Psoas muscle (tissue), 7 donors: ENCODE measurements at regions not wholly inside any gene's neighbourhood (a gene's known extent, or its start where the extent isn't known, plus 50 kb on each side); places are given as distances from the start of the nearest gene placed in this dataset.

Source experiments
- ATAC-seq, 4 donors: fragments of 200-7000 bp; cut with Tn5 transposase; one replicate each; pipeline ENCODE4 v1.9.1; 2020; ENCODE audit warnings: moderate library complexity in 3 of 4, mild to moderate bottlenecking in 2 of 4
- DNase-seq, 2 donors: peaks; one replicate each; pipeline ENCODE4 v3.0.0-alpha.2; 2020
- H3K27ac ChIP-seq: fragments of 200-600 bp; one replicate; pipeline ENCODE4 v1.8.0; 2022
- H3K27me3 ChIP-seq, 3 donors: fragments of 200-600 bp in 1 of 3; one replicate each; pipeline versions ENCODE4 v1.6.1 to v1.8.0; 2013 to 2022; ENCODE audit warnings: low read length in 2 of 3, mild to moderate bottlenecking in 2 of 3, moderate library complexity in 1 of 3; ENCODE audit not compliant: insufficient read depth in 3 of 3
- H3K36me3 ChIP-seq, 2 donors: fragments of 200-600 bp in 1 of 2; one replicate each; pipeline versions ENCODE4 v1.6.1 to v1.8.0; 2013 to 2022; ENCODE audit warnings: low read depth in 1 of 2, mild to moderate bottlenecking in 1 of 2, moderate library complexity in 1 of 2; ENCODE audit not compliant: insufficient read depth in 1 of 2
- H3K4me1 ChIP-seq: fragments of 200-600 bp; one replicate; pipeline ENCODE4 v1.8.0; 2022
- H3K4me3 ChIP-seq: fragments of 200-600 bp; one replicate; pipeline ENCODE4 v1.8.0; 2022; ENCODE audit warnings: mild to moderate bottlenecking
- H3K9me3 ChIP-seq: fragments of 200-600 bp; one replicate; pipeline ENCODE4 v1.8.0; 2022
- WGBS, 3 donors: extraction: QIAGEN DNeasy Blood & Tissue Kit; methylation state at CpG; one replicate each; pipeline versions ENCODE4 v1.1.6 to v1.1.7; 2013; 5-methylcytosine and 5-hydroxymethylcytosine counted together
- intact Hi-C, 2 donors: fragments of 100-400 bp; cut with DNase I; formaldehyde crosslinking; loops; one replicate each; pipeline versions ENCODE4 v1.11.0 to v1.14.2; 2022
- TF ChIP-seq, protein P1 (sequence below): fragments of 200-600 bp; IDR thresholded peaks from one replicate; pipeline ENCODE4 v1.8.0; 2022; ENCODE audit warnings: antibody characterized with exemption
- donor health status: healthy with polysubstance abuse.
- donor health status: DM: no; HTN: no; CAD: no; lungs with moderate emphysema.
- donor health status: Bipolar disorder and iron deficiency.
- donor health status: healthy.
- donor health status: DM: yes; HTN: yes; CAD: no.
- donor health status: DM: no; HTN: no; CAD: no.
- donor health status: DM: yes; HTN: yes; CAD: no.

DNA sequence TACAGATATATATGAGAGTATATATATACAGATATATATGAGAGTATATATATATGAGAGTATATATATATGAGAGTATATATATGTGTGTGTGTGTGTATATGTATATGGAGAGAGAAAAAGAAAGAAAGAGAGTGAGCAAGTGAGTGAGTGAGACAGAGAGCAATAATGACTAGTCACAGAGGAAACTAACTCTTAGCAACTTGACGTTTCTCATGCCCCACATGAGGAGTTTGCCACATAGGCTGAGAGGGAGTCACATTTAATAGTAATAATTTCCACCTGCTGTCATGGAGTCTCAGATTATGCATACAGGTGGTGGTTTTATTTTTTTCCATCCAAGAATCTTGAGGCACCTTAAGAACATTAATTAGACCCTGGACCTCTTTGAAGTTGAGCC lies 199.9 kb downstream of the GATA3 start:
- intact Hi-C loops, result no loop called here
- TF ChIP-seq, protein P1, sequence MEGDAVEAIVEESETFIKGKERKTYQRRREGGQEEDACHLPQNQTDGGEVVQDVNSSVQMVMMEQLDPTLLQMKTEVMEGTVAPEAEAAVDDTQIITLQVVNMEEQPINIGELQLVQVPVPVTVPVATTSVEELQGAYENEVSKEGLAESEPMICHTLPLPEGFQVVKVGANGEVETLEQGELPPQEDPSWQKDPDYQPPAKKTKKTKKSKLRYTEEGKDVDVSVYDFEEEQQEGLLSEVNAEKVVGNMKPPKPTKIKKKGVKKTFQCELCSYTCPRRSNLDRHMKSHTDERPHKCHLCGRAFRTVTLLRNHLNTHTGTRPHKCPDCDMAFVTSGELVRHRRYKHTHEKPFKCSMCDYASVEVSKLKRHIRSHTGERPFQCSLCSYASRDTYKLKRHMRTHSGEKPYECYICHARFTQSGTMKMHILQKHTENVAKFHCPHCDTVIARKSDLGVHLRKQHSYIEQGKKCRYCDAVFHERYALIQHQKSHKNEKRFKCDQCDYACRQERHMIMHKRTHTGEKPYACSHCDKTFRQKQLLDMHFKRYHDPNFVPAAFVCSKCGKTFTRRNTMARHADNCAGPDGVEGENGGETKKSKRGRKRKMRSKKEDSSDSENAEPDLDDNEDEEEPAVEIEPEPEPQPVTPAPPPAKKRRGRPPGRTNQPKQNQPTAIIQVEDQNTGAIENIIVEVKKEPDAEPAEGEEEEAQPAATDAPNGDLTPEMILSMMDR, result no peak
- no peaks in the 10 kb centered on the region for H3K9me3 ChIP-seq
- no peaks in the 10 kb centered on the region for H3K27me3 ChIP-seq
- no peak overlapping the region for H3K4me3 ChIP-seq
- no peak overlapping the region for H3K27ac ChIP-seq
- H3K4me1 ChIP-seq, result no peaks in the 10 kb centered on the region
- no peak for ATAC-seq
- H3K36me3 ChIP-seq, result no peaks in the 10 kb centered on the region
- WGBS, 3 donors, result 57 to 79% (median 57%) methylated on average over 1 of the region's 1 CpG
- DNase-seq, result no peak

- TF ChIP-seq, protein P1, result no peak
- no peaks in the 10 kb centered on the region for H3K4me1 ChIP-seq
- intact Hi-C loops, result no loop called here
- H3K36me3 ChIP-seq, result no peaks in the 10 kb centered on the region
- DNase-seq (no peak), ATAC-seq (no peak)
- 77 to 81% (median 79%) methylated on average over 1 of the region's 1 CpG for WGBS, 3 donors
- H3K9me3 ChIP-seq, result no peaks in the 10 kb centered on the region
- H3K4me3 ChIP-seq, result no peak overlapping the region
- no peaks in the 10 kb centered on the region for H3K27me3 ChIP-seq
- no peak overlapping the region for H3K27ac ChIP-seq
Observed at GRCh38 chr10:8255301-8255700, 200.8 kb downstream of the GATA3 start.

DNA sequence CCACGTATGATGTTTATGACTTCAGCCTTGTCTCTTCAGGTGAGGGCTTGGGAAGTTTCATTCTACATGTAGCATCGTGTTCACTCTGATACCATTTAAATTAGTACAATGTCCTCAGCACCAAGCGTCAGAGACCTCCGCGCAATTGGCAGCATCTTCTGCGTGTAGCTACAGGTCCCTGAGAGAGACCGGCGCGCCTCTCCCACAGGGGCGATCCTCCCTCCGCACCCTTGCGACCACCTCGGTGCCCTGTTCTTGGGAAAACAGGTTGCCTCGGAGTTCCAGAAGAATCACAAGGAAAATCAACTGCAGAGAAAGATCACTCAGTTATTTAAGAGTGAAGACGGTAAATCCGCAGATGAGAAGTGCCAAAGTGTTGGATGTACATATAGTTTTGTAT lies 206.2 kb downstream of the GATA3 start:
- Histone ChIP-seq H3K9me3 (no peaks in the 10 kb centered on the region), H3K27ac (no peak overlapping the region), H3K36me3 (no peaks in the 10 kb centered on the region), H3K4me3 (no peak overlapping the region), H3K4me1 (no peaks in the 10 kb centered on the region), H3K27me3 (no peaks in the 10 kb centered on the region)
- intact Hi-C loops, result loop anchor here in 1 of 2 donors (10.0 kb wide), 1 partner anchor 526 kb away; no protein-coding TSS in a partner anchor
- ATAC-seq (no peak), DNase-seq (no peak)
- 90 to 93% (median 93%) methylated on average over 16 of the region's 16 CpGs for WGBS, 3 donors
- TF ChIP-seq, protein P1, result no peak

DNA sequence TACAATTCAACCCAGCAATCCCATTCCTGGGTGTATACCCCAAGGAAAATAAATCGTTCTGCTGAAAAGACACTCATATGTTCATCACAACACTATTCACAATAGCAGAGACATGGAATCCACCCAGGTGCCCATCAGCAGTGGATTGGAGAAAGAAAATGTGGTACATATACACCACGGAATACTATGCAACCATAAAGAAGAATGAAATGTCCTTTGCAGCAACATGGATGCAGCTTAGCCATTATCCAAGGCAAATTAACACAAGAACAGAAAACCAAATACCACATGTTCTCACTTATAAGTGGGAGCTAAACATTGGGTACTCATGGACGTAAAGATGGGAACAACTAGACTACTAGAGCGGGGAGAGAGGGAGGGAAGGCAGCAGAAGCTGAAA lies 207.8 kb downstream of the GATA3 start:
- H3K9me3 ChIP-seq, result no peaks in the 10 kb centered on the region
- no peak for DNase-seq
- TF ChIP-seq, protein P1, result no peak
- ATAC-seq, result no peak
- WGBS, 3 donors, result 87 to 97% (median 90%) methylated on average over 4 of the region's 4 CpGs
- no peak overlapping the region for H3K4me3 ChIP-seq
- H3K36me3 ChIP-seq, result no peaks in the 10 kb centered on the region
- intact Hi-C loops, result loop anchor here in 1 of 2 donors (10.0 kb wide), 1 partner anchor 528 kb away; no protein-coding TSS in a partner anchor
- H3K27ac ChIP-seq, result no peak overlapping the region
- H3K27me3 ChIP-seq, result no peaks in the 10 kb centered on the region
- no peaks in the 10 kb centered on the region for H3K4me1 ChIP-seq

DNA sequence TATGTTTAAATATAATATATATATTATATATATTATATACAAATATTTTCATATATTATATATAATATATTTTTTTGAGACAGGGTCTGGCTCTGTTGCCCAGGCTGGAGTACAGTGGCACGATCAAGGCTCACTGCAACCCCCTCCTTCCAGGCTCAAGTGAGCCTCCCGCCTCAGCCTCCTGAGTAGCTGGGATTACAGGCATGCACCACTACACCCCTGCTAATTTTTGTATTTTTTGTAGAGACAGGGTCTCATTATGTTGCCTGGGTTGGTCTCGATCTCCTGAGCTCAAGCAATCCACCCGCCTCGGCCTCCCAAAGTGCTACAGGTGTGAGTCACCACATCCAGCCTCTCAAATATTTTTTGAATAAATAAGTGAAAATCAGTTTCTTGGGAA lies 215.5 kb downstream of the GATA3 start:
- Histone ChIP-seq H3K4me1 (no peaks in the 10 kb centered on the region), H3K36me3 (no peaks in the 10 kb centered on the region), H3K27ac (no peak overlapping the region), H3K4me3 (no peak overlapping the region), H3K9me3 (no peaks in the 10 kb centered on the region), H3K27me3 (no peaks in the 10 kb centered on the region)
- intact Hi-C loops, result loop anchor here in 1 of 2 donors (10.0 kb wide), 2 partner anchors 95 to 535 kb away; no protein-coding TSS in a partner anchor
- DNase-seq, result no peak
- TF ChIP-seq, protein P1, result no peak
- 83 to 98% (median 98%) methylated on average over 5 of the region's 5 CpGs for whole genome bisulfite sequencing, 3 donors
- no peak for ATAC-seq
